ENCODE measurements at regions not wholly inside any gene's neighbourhood (a gene's known extent, or its start where the extent isn't known, plus 50 kb on each side); places are given as distances from the start of the nearest gene placed in this dataset.
"Not testable (repeated sequence)": the region's sequence is repeated elsewhere in the genome, so short reads cannot be mapped to it uniquely, and the experiment has no call there.

DNA sequence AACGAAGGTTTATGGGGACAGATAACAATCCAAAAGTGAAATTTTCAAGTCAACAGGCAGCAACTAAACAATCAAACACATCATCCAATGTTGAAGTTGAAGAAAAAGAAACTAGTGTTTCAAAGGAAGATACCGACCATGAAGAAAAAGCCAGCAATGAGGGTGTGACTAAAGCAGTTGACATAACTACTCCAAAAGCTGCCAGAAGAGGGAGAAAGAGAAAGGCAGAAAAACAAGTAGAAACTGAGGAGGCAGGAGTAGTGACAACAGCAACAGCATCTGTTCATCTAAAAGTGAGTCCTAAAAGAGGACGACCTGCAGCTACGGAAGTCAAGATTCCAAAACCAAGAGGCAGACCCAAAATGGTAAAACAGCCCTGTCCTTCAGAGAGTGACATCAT is 145.1 kb upstream of the FREM1 start:
- ATAC-seq; intact Hi-C loops (cut with DNase I); DNase-seq: not testable (repeated sequence)

DNA sequence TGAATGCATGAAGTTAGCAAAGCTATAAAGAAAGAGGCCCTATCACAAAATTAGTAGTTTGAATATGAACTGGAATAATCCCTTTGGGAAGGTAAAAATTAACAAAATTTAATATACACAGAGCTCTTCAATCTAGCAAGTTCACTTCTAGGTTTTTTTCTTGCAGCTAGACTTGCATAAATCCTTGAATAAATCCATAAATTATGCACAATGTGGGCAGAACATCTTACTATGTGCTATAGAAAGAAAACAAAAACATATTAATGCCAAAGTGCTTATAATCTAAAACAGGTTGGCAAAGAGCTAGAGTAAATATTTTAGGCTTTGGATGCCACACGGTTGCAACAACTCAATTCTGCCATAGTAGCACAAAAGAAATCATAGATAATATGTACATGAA is 138.5 kb upstream of the FREM1 start:
- intact Hi-C loops (cut with DNase I): no loop called here
- ATAC-seq (no peak), DNase-seq (no peak)

DNA sequence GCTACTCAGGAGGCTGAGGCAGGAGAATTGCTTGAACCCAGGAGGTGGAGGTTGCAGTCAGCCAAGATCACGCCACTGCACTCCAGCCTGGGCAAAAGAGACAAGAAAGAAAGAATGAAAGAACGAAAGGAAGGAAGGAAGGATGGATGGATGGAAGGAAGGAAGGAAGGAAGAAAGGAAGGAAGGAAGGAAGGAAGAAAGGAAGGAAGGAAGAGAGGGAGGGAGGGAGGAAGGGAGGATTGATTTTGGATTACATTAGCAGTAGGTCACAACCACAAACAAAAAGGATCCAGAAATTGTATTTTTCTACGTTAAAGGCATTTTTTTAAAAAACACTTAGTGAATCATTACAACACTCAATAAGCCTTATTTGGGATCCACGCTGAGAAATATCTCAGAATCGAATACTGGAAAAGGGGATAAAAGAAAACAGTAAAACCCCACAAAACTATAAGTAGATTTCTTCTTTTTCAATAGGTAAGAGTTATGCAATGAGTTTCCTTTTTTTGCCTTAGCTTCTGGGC is 136.9 kb upstream of the FREM1 start:
- no peak for ATAC-seq
- intact Hi-C loops (cut with DNase I): no loop called here
- DNase-seq: no peak

DNA sequence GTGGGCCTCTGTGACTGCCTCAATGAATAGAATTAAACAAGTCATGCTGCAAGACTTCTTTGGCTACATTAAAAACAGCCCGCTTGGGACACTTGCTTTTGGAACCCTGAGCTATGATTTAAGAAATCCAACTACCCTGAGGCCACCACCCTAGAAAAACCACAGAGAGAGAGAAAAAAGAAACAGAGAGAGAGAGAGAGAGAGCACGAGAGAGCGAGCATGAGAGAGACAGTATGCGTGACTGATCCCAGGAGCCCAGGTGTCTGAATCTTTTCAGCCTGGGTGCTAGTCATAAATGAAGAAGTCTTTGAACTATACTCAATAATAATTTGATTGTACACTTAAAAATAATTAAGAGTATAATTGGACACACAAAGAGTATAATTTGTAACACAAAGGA is 123.1 kb upstream of the FREM1 start:
- intact Hi-C loops (cut with DNase I): no loop called here
- DNase-seq: no peak
- no peak for ATAC-seq

DNA sequence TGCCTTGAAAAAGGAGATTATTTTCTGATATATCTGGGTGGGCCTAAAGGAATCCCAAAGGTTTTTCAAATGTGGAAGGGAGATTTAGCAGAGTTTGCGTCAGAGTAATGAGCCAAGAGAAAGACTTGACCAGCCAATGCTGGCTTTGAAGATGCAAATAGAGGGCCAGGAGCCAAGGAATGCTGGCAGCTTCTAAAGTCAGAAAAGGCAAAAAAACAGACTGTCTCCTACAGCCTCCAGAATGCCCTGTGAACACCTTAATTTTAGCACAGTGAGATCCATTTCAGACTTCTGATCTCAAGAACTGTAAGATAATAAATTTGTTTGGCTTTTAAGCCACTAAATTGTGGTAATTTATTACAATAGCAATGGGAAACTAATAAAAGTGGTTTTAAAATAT is 122.6 kb upstream of the FREM1 start:
- ATAC-seq: no peak
- DNase-seq: no peak
- intact Hi-C loops (cut with DNase I): no loop called here

DNA sequence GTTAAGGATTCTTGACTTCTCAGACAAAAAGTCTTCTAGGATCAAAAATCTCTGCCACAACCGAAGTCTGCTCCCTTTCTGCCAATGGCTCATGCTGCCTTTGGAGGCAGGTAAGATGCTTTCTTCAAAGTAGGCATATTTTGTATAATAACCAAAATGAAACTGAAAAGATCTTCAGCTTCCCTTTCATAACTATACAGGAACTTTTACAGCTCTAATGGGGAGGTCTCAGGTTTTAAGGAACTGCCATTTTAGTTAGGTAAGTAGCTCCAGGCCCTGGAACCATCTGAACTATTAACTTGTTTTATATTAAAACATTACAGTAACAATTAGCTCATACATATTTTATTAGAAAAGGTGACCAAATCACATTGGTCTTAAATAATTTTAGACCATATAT is 110.9 kb upstream of the FREM1 start:
- ATAC-seq (no peak), DNase-seq (no peak)
- intact Hi-C loops (cut with DNase I): no loop called here

DNA sequence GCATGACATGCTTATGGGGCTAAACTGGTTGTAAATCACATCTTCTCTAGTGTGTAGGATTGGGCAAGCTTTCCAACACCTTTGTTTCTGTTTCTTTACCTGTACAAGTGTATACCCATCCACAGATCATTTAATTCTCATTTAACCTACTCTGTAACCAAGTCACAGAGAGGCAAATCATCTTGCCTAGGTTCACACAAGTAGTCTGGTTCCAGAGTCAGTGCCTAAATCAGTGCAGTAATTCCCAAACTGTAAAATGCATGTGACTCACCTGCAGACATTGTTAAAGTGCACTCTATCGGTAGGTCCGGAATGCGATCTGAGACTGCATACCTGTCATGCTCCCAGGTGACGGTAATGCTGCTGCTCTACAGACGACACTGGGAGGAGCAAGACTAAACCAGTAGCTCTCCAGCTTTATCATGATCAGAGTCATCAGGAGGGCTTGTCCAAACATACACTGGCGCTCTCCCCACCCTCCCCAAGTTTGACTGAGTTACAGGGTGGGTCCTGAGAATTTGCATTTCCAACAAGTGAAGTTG is 107.9 kb upstream of the FREM1 start:
- no peak for ATAC-seq
- no peak for DNase-seq
- intact Hi-C loops (cut with DNase I): no loop called here

DNA sequence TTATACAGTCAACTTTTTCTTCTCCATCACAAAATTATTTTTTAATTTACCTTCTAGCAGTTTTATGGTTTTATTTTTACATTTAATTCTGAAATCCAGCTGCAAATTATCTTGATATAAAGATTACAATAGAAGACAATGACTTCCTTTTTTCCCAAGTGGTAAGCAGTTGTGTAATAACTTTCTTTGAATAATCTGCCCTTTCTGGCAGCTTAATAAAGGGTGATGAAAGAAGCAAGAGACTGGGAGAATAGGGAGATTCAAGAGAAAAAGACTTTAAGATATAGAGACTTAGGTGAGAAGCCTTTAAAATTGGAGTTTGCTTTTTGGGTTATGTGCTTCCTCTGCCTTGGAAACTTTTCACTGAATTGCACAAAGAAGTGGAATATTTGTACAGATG is 100.4 kb upstream of the FREM1 start:
- no peak for ATAC-seq
- intact Hi-C loops (cut with DNase I): no loop called here
- DNase-seq: no peak

DNA sequence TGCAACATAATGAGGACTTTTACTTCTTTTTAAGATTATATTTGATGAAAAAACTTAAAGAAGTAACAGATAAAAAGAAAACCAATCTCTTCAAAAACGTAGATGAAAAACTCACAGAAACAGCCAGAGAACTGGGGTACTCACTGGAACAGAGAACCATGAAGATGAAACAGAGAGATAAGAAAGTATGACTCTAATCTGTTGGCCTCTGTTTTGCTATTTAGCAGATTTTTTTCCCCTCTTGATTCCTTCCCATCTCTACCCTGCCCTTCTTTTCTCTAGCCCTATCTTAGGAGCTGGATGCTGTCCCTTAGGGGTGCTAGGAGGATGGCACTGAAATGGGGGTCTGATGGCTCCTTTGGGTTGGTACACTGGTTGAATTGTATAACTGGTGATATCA is 97.5 kb upstream of the FREM1 start:
- intact Hi-C loops (cut with DNase I): no loop called here
- ATAC-seq: no peak
- no peak for DNase-seq

DNA sequence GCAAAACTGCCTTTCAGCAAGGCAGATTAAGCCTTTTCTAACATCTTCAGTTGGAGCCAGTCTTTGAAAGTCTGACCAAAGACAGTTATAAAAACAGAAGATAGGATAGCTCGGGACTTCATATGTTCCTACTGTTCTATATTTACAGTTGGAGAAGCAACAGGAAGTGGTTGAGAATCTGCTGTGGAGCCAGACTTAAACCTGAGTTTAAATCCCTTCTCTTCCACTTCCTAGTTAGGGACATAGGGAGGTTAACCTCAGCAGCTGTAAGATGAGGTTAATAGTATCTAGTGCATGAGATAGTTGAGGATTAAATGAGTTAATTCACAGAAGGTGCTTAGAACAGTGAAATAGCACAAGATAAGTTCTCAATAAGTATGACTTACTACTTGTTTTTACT is 84.5 kb upstream of the FREM1 start:
- ATAC-seq (no peak), DNase-seq (no peak)
- intact Hi-C loops (cut with DNase I): no loop called here

DNA sequence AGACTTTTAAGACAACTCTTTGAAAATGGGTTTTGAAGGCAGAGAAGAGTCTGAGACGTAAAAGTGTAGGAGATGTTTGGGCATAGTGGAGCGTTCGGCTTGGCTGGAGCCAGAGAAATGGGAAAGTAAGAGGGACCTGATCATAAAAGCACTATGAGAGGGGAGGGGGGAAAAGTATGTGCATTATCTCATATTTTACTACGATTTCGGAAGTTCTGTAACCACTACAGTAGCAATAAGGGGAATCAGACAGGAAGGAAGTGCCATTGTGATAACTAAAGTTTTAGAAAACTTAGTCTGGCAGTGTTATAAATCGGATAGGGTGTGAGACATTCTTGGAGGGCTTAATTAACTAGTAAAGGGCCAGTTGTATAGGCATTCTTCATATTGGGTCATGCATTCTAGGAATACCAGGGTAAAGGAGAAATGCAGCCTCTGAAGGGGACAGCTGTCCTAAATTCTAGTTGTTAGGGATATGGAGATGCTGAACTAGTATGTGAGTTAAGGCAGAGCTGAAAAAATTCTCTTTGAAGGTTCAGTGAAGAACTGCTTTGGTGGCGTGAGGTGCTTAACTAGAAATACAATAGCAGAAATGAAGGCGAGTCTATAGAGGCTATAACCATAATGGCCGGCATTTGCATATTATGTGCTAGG is 83.8 kb upstream of the FREM1 start:
- intact Hi-C loops (cut with DNase I): no loop called here
- ATAC-seq: no peak
- no peak for DNase-seq

DNA sequence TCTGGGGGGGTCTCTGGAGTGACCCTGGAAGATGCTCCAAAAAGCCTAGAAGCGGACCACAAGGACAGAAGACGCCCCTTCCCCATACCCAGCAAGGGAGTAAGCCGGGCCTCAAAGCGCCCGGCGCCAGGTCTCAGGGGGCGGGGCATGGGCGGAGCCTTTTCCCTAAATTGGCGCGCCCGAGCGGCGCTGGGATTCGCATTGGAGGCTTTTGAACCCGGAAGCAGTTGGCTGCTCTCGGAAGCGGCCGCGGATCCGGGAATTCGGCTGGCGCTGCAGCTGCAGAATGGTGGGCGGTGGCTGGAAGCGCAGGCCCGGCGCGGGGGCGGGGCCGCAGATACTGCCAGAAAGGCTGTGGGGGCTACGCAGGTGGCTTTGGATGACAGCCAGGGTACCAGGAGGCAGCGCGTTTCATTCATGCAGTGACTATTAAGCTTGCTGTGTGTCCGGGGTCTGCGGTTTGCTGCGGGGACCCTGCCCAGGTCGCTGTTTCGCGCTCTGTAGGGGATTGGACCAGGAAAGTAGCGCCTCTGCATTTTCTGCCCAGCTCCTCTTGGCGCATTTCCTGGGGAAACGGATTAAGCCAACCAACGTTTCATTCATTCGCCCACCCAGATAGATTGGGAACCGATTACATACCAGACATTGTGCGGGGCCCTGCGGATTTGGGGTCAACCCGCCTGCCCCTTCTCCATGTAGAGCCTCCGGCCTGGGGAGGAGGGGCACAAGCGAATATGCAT is 83.0 kb upstream of the FREM1 start:
- intact Hi-C loops (cut with DNase I): no loop called here
- peak; percentile 97 to 99 for ATAC-seq

DNA sequence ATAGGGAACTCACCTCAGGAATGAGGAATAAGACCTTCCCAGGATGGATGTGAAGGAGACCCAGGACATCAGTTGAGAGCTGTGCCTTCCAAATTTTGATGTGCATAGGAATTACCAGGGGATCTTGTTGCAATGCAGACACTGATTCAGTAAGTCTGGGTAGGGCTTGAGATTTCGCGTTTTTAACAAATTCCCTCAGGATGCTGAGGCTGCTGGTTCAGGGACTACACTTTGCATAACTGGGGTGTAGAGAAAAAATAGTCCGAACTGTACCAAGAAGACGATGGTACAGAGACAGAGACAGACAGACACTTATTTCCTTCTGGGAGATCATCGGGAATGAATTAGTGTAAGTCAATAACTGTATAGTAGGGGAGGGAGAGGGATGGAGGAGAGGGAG is 82.3 kb upstream of the FREM1 start:
- intact Hi-C loops (cut with DNase I): no loop called here
- DNase-seq: no peak
- no peak for ATAC-seq

More for the DNA sequence above, 83.0 kb upstream of the FREM1 start:
- DNase-seq: peak; percentile 92

DNA sequence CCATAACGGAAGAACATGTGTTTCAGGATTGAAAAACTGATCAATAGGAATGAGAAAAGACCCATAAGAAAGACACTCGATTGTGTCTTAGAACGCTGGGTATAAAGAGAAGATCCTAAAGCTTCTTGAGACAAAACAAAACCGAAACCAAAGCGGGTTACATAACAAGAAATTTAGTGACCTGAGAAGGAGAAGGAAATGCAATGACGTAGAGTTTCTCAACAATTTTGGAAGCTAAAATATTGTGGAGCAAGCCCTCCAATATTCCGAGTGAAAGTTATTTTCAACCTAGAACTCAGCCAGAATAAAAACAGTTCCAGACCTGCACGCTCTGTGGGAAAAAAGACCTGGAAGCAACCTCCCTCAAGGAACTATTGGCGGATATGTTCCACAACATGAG is 81.9 kb upstream of the FREM1 start:
- ATAC-seq (no peak), DNase-seq (no peak)
- intact Hi-C loops (cut with DNase I): no loop called here

DNA sequence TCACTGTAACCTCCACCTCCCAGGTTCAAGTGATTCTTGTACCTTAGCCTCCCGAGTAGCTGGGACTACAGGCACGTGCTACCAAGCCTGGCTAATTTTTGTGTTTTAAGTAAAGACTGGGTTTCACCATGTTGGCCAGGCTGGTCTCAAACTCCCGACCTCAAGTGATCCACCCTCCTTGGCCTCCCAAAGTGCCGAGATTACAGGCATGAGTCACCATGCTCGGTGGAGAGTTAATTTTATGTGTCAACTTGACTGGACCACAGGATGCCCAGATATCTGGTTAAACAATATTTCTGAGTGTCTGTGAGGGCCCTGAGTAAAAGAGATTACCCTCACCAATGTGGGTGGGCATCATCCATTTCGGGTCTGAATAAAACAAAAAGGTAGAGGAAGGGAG is 80.4 kb upstream of the FREM1 start:
- ATAC-seq; DNase-seq; intact Hi-C loops (cut with DNase I): not testable (repeated sequence)

DNA sequence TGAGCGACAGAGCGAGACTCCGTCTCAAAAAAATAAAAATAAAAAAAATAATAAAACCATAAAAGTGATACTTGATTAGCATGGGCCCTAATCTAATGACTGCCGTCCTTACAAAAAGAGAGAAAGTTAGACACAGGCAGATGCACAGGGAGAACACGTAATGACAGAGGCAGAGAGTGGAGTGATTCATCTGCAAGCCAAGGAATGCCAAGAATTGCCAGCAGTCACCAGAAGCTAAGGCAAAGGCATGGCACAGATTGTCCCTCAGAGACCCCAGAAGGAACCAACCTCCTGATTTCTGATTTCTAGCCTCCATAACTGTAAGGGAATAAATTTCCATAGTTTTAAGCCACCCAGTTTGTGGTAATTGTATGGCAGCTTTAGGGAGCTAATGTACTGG is 79.6 kb upstream of the FREM1 start:
- DNase-seq (no peak), ATAC-seq (no peak)
- intact Hi-C loops (cut with DNase I): no loop called here

DNA sequence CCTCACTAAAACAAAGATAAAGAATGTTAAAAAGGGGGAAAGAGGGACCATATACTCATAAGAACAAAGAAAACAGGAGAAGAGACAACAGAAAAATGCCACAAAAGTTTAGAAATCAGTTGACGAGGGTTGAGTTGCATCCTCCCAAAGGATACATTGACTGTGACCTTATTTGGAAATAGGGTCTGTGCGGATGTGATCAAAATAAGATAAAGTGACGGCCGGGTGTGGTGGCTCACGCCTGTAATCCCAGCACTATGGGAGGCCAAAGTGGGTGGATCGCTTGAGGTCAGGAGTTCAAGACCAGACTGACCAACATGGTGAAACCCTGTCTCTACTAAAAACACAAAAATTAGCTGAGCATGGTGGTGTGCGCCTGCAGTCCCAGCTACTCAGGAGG is 79.1 kb upstream of the FREM1 start:
- DNase-seq; ATAC-seq; intact Hi-C loops (cut with DNase I): not testable (repeated sequence)

DNA sequence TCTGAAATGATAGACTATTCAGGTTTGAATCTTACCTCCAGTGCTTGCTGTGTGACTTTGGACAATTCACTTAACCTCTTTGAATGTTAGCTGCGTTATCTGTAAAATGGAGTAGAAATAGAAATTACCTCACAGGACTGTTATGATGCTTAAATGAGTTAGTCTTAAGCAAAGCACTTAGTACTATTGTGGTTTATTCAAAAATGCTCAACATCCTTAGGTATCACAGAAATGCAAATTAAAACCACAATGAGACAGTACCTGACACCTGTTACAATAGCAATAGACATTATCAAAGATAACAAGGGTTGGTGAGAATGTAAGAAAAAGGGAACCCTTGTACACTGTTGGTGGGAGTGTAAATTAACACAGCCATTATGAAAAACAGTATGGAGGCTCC is 77.6 kb upstream of the FREM1 start:
- ATAC-seq (no peak), DNase-seq (no peak)
- intact Hi-C loops (cut with DNase I): no loop called here

DNA sequence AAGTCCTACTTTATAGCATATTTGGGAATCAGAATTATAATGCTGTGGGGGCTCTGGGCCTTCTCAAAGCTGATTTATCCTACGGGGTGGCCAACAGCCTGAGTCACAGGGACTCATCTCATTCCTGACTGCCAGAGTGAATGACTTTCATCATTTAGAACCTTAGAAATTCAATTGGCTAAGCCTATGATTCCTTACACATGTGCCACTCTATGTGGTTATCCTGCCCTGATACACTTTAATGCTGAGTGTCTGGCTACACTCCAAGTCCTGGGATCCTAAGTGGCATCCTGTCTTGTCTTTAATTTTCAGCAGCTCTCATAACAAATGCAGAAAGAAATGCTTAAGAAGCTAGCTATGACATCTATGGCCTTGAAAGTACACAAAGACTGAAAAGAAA is 75.2 kb upstream of the FREM1 start:
- DNase-seq (no peak), ATAC-seq (no peak)
- intact Hi-C loops (cut with DNase I): no loop called here

DNA sequence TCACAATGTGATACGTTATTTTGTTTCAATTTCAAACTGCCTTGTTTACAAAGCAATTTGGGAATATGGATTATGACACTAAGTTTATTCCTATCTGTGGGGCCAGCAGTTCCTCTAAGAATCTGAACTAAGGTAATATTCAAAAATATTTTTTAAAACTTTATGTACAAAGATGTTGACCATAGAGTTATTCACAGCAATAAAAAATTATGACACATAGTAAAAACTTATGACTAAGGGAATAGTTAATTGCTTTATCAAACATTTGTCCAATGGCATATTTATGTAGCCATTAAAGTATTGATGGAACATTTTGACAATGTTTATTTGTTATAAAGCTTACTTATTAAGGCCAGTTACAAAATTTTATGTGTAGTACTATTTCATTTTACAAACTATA is 73.4 kb upstream of the FREM1 start:
- intact Hi-C loops (cut with DNase I): no loop called here
- no peak for ATAC-seq
- no peak for DNase-seq
